ENCODE measurements at regions not wholly inside any gene's neighbourhood (a gene's known extent, or its start where the extent isn't known, plus 50 kb on each side); places are given as distances from the start of the nearest gene placed in this dataset.
"Not testable (repeated sequence)": the region's sequence is repeated elsewhere in the genome, so short reads cannot be mapped to it uniquely, and the experiment has no call there.

DNA sequence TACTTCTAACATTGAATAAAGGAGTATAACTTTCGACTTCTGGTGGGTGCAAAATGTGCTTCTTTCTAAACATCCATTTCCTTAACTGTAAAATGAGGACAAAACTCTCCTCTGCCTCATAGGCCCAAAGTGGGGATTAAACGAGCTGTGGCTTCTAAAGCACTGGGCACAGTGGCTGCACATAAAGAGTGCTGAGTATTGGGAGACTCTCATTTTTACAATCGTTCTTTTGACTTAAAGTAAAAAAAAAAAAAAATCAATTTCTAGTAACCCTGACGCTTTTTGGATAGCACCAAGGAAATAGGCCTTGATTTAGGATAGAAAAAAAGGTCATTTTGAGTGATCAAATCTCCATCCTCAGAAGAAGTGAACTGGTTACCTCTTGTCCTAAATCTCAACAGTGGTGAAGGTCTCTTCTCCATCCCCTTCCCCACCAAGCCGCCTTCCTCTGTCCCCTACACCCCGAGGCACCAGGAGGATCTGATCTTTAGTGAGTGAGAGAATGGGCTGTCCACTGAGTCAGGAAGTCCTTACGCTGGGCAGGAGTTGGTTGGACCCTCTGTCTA, 161.6 kb downstream of the DDX1 start:
- no peak for DNase-seq (ENCODE audit: low spot score)

DNA sequence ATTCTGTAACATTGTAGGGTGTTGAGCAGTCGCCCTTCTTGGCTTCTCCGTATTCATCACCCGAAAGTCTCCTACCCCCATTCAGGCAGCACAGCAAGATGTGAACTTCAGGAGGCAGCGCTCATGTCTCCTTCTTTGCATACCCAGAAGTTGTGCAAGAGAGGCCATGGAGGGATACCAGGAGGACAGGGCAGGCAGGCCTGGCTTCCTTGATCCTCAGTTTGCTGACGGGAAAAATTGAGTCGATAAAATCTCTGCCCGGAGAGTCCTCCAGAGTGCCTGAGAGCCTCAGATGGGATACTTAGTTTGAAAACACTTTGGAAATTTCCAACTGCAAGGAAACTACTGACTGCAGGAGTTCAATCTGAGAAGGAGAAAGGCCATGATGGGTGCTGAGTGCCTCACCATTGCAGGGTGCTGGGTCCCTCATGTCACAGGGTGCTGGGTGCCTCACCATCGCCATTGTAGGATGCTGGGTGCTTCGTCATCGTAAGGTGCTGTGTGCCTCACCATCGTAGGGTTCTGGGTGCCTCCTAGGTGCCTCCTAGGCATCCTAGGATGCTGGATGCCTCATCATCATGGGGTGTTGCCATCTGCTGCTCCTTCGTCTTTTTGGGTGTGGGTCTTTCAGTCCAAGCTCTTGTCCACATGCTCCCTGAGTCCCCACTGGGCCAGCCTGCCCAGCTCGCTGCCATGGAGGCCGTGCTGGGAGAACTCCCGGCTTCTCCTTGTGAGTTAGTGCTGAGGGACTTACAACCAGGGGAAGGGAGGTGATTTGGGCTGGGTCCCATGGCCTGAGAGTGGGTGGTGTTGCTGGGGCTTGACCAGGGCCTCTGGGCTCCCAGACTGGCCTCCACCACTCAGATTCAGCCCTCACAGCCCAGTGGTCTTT, 162.4 kb downstream of the DDX1 start:
- DNase-seq (ENCODE audit: low spot score), result no peak

DNA sequence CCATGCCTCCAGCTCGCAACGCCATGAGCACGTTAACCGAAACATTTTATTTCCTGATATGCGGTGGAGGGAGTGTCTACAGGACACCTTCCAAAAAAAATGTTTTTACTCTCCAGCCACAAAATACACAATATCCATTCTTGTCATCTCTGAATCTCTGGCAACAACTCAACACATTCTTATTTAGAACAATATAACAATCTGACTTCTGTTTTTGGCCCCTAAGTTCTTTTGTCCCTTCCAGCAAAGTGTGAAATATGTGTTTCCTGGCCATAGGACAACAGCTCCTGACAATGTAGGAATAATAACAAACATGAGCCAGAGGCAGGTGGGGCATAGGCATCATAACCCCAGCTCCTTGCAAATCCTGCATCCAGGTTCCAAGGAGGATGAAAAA, 163.0 kb downstream of the DDX1 start:
- DNase-seq (ENCODE audit: low spot score), result no peak

GRCh38 chr2:15755528-15755927, 163.9 kb downstream of the DDX1 start:
- DNase-seq (ENCODE audit: low spot score), result no peak

- no peak for DNase-seq (ENCODE audit: low spot score)
These were observed 164.4 kb downstream of the DDX1 start for GRCh38 chr2:15756011-15756550.

DNA sequence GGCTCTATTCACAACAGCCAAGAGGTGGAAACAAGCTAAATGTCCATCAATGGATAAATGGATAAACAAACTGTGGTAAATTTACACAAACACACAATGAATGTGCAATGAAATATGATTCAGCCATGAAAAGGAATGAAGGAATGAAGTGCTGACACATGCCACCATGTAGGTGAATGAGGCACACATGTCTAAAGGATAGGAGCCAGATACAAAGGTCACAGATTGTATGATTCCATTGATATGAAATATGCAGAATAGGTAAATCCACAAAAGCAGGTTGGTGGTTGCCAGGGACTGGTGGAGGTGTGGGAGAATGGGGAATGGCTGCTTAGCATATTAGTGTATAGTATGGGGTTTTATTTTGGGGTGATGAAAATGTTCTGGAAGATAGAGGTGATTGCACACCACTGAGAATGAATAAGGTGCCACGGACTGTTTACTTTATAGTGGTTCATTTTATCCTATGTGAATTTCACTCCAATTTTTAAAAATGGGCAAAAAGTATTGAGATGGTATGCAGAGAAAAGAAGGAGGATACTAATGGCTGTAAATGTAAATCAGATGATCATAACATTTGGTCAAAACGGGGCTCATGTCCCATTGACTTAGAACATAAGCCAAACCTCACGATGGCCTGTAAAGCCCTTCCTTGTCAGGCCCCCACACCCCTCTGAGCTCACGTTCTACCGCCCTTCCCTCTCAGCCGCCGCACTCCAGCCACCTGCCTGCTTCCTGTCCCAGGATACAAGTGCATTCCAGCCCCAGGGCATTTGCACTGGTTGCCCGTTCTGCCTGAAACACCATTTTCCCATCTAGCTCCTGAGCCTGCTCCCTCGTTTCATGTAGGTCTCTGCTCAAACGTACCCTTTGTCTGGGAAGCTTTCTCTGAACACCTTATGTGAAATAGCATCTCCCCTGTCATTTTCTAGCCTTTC, 165.5 kb downstream of the DDX1 start:
- DNase-seq (ENCODE audit: low spot score), result no peak

DNA sequence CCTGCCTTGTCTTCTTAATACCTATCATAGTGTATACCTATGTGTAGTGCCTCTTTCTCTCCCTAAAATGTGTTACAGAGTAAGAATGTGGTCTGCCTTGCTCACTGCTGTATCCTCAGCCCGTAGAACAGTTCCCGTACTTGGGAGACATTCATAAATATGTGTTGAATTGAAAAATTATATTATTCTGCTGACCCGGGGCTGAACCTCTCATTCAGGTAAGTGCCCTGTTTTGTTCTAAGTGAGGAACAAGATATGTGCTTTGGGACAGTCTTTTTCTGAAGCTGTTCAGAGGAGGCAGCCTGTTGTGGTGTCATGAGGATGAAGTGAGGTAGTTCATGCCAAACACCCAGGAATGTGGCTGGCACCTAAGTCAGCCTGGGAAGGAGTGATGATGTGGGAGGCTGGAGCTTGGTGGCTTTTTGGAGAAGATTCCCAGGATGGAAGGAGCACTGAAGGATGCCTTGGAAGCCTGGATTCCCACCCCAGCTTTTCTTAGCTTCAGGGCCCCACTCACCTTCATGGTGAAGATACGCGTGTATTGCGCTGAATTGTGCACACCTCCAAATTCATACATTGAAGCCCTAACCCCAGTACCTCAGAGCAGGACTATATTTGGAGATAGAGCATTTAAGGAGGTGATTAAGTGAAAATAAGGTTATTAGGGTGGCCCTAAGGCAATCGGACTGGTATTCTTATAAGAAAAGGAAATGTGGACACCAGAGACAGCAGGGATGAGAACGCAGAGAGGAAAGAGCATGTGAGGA, 166.3 kb downstream of the DDX1 start:
- DNase-seq (ENCODE audit: low spot score), result no peak

DNA sequence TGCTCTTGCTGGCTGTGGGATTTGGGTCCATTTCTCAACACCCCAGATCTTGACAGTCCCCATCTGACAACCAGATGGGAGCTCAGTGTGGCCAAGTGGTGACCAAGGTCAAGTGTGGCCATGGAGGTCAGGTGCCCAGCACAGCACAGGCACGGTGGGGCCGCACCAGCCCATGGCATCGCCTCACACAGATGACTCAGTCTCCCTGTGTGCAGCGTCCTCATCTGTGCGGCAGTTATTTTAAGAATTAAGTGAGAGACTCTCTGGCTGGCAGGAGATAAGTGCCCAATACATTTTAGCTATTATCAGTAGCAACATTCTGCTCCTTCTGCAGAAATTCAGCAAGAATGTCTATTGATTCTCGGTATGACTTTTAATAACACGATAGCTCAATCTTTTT, 167.2 kb downstream of the DDX1 start:
- DNase-seq (ENCODE audit: low spot score), result no peak

- no peak for DNase-seq (ENCODE audit: low spot score)
These were observed 167.7 kb downstream of the DDX1 start for GRCh38 chr2:15759385-15759784.

DNA sequence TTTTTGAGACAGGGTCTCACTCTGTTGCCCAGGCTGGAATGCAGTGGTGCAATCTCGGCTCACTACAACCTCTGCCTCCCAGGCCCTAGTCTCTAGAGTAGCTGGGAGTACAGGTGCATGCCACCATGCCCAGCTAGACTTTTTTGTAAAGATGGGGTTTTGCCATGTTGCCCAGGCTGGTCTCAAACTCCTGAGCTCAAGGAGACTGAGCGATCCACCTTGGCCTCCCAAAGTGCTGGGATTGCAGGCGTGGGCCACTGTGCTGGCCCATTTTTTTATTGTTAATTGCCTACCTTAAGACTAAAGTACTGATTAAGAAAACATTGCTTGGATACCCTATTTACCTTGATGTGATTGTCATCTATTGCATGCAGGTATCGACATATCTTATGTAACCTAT, 168.1 kb downstream of the DDX1 start:
- not testable (repeated sequence) for DNase-seq (ENCODE audit: low spot score)

DNA sequence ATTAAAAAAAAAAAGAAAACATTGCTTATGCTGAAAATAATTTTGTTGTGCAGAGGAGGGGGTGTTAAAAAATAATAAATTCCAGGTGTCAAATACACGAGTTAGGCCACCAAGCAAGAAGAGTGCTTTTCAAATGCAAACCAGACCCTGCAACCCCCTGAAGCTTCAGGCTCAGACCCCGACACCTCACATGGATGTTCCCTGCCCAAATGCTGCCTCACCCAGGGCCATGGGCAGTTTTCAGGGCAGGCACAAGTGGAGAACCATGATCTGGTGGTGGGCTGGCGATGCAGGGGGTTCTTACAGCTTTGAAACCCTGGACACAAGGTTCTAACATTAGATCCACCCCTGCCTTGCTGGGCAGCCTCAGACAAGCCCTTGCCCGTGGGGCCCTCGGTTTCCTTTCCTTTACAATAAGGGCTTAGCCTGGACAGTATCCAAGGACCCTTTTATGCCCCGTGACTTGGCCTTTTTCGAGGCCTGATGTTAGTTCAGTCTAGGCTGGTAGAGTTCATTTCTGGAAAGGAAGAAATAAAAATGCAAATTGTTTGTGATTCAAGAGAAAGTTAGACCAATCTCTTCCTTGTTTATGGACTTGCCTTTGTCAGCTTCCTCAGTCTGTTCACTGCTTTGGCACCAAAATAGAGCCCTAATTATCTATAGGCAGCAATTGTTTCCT, 168.7 kb downstream of the DDX1 start:
- DNase-seq (ENCODE audit: low spot score), result no peak

DNA sequence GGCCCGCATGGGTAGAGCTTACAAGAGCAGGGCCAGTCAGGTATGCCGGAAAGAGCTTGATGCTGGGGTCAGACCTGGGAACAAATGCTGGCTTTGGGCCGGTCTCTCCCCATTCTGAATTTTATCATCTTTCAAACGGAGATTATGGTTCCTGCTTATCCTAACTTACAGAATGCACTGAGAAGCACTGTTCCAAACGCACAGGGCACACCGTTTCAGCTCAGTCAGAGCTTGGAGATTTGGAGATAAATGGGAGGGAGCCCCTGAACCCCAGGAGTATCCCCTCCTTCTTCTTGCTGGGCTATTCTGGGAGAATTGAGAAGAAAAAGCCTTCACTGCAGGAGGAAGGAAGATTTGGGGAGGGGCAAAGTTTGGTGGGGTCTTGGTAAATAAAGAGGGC, 169.4 kb downstream of the DDX1 start:
- no peak for DNase-seq (ENCODE audit: low spot score)

DNA sequence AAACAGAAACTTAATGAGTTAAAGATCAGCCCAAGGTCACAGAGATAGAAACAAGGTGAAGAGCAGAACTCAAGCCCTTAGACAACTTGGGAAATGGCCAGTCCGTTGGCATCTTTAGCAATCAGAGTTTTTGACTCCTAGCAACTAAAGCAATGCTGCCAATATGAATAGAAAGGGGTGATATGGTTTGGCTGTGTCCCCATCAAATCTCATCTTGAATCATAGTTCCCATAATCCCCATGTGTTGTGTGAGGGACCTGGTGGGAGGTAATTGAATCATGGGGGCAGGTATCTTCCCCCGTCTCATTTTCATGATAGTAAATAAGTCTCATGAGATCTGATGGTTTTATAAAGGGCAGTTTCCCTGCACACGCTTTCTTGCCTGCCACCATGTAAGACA, 170.2 kb downstream of the DDX1 start:
- DNase-seq (ENCODE audit: low spot score), result no peak

GRCh38 chr2:15762449-15762848, 170.8 kb downstream of the DDX1 start:
- no peak for DNase-seq (ENCODE audit: low spot score)

DNA sequence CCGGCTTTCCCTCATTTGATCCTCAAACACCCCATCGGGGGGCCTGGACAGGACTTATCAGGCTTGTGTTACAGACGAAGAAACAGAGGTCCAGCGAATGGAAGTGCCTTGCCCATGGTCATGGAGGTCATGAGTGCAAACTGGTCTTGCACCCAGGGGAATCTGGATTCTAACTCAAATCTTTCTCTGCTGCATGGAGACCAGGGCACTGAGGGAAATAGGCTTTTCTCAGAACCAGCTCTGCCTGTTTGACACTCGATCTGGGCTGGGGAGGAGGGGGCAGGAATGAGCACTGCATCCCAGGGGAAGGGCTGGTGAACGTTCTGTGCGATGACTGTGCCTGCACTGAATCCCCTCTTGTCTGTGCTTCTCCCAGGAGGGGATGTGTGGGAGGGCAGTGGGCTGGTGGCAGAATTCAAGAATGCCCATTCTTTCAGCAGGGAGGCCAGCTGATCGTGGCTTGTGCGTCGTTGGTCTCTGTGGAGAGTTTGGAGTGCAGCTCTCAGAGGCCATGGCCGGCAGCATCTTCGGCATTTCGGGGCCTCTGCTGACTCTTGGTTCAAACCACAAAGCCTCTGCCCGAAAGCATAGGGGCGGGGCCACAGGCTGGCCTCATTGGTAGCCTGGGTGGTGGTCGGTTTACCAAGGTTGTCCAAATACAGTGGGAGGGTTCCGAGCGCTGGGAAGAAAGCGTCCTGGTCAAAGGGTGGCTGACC, 171.6 kb downstream of the DDX1 start:
- no peak for DNase-seq (ENCODE audit: low spot score)

GRCh38 chr2:15763822-15764682, 172.4 kb downstream of the DDX1 start:
- no peak for DNase-seq (ENCODE audit: low spot score)

DNA sequence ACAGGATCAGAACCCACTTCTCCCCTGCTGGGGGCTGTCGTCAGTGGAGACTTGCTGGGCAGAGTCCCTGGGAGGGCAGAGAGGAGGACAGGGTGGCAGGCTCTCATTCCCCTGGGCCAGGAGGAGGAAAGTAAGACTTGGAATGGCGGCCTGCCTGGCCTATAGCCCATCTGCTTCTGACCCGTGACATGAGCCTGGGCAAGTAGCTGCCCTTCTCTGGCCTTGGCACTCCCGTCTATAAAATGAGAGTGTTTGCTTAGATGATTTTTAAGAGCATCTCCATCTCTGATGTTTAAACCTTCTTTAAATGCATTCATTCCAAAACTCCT, 173.0 kb downstream of the DDX1 start:
- no peak for DNase-seq (ENCODE audit: low spot score)

- no peak for DNase-seq (ENCODE audit: low spot score)
These were observed 173.5 kb downstream of the DDX1 start for GRCh38 chr2:15765211-15765610.

DNA sequence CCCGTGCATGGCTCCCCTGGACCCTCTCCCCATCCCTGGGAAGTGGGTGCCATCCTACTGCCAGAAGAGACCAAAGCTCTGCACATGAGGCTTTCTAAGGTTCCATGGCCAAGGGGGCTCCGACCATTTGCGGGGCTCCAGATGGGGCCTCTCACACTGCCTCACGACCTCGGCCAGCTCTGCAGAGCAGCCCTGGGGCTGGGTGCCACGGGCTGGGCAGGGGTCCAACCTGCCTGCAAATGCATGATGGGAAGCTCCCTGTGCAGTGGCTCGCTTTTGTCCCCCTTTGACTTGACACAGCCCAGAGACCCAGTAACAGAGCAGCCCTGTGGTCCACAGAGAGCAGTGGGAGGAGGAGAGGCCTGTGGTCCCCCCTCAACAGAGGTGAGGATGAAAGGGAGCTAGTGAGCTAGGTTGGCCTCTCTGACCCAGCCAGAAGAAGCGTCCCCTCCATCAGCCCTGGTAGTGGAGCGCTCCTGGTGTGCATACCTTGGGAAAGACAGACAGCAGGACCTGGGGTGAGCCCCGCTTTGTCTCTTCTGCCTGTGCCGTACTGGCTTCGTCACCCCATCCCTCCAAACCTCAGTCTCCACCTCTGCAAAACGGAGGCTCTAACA, 174.1 kb downstream of the DDX1 start:
- DNase-seq (ENCODE audit: low spot score), result no peak

Data from kidney capillary endothelial cell (primary cell).